NT2/D1 (cell line): ENCODE measurements at regions not wholly inside any gene's neighbourhood (a gene's known extent, or its start where the extent isn't known, plus 50 kb on each side); places are given as distances from the start of the nearest gene placed in this dataset.

Experiments
- DNase-seq: peaks from one replicate; pipeline ENCODE4 v3.0.0-alpha.2; 2011; ENCODE audit warnings: low read depth, low spot score
- H3K27me3 ChIP-seq: 2 replicates; pipeline ENCODE4 v1.6.0; 2011; ENCODE audit warnings: mild to moderate bottlenecking; ENCODE audit not compliant: insufficient read length, insufficient read depth
- H3K36me3 ChIP-seq: 2 replicates; pipeline ENCODE4 v1.6.1; 2011; ENCODE audit warnings: mild to moderate bottlenecking, low read length, mixed read lengths; ENCODE audit not compliant: insufficient read depth, insufficient read length
- H3K4me1 ChIP-seq: 2 replicates; pipeline ENCODE4 v1.5.1; 2011; ENCODE audit not compliant: insufficient read depth, insufficient read length
- H3K4me3 ChIP-seq: 2 replicates; pipeline ENCODE4 v1.5.1; 2011; ENCODE audit warnings: low read depth; ENCODE audit not compliant: insufficient read length
- H3K9ac ChIP-seq: 2 replicates; pipeline ENCODE4 v1.6.0; 2011; ENCODE audit warnings: low read depth; ENCODE audit not compliant: insufficient read length
- H3K9me3 ChIP-seq: 2 replicates; pipeline ENCODE4 v1.5.1; 2011; ENCODE audit warnings: mild to moderate bottlenecking, low read length; ENCODE audit not compliant: insufficient read depth
- SUZ12 ChIP-seq: IDR thresholded peaks from 2 replicates; pipeline ENCODE4 v1.6.1; 2011; ENCODE audit not compliant: insufficient read length, insufficient read depth; ENCODE audit errors: extremely low read depth
- YY1 ChIP-seq: IDR thresholded peaks from 2 replicates; pipeline ENCODE4 v1.6.1; 2011; ENCODE audit not compliant: insufficient read length, insufficient read depth
- ZNF274 ChIP-seq: IDR thresholded peaks from 2 replicates; pipeline ENCODE4 v1.6.1; 2011; ENCODE audit warnings: mild to moderate bottlenecking, low read depth, low read length

DNA sequence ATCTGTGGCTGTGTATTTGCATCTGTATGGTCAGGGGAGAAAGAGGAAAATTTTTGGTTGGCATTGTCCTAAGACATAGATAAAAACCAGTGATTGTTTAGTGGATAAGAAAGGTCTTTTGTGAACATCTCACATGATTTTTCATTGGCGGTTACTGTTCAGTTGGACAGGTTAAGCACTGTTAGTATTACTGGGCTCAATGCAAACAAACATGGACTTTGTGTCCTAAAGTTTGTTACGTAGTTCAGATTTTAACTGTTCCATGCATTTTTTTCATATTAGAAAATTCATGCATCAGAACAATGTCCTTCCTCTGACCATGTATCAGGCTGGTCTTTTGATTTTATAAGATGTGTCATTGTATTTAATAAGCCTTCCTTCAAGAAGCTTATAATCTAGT is 368.0 kb downstream of the MEIS1 start:
- no peak for DNase-seq
- H3K27me3 ChIP-seq = no peaks in the 10 kb centered on the region
- no peaks in the 10 kb centered on the region for H3K9me3 ChIP-seq
- H3K9ac ChIP-seq = no peak overlapping the region
- H3K4me1 ChIP-seq = no peaks in the 10 kb centered on the region
- TF ChIP-seq SUZ12 (no peak), ZNF274 (no peak), YY1 (no peak)
- no peaks in the 10 kb centered on the region for H3K36me3 ChIP-seq
- H3K4me3 ChIP-seq = no peak overlapping the region

DNA sequence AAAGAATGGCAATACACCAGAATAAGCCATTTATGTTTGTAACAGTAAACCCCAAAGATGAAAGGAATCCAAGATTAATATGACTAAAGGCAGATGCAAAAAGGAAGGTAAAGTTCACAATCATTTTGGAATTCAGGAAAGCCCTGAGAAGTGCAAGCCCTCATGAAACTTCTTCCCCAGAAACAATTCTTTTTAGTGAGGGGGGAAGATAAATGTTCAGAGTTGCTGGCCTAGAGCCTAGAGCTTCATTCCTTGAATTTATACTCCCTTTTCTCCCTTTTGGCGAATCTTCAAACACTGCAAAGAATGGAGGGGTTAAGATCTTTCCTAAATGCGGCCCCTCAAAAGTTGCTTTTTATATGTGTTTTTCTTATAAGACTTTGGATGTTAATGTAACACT is 368.8 kb downstream of the MEIS1 start:
- Histone ChIP-seq H3K9ac (no peak overlapping the region), H3K36me3 (no peaks in the 10 kb centered on the region), H3K27me3 (no peaks in the 10 kb centered on the region), H3K9me3 (no peaks in the 10 kb centered on the region), H3K4me3 (no peak overlapping the region), H3K4me1 (no peaks in the 10 kb centered on the region)
- TF ChIP-seq SUZ12 = no peak
- TF ChIP-seq ZNF274 = no peak
- no peak for TF ChIP-seq YY1
- DNase-seq = no peak

DNA sequence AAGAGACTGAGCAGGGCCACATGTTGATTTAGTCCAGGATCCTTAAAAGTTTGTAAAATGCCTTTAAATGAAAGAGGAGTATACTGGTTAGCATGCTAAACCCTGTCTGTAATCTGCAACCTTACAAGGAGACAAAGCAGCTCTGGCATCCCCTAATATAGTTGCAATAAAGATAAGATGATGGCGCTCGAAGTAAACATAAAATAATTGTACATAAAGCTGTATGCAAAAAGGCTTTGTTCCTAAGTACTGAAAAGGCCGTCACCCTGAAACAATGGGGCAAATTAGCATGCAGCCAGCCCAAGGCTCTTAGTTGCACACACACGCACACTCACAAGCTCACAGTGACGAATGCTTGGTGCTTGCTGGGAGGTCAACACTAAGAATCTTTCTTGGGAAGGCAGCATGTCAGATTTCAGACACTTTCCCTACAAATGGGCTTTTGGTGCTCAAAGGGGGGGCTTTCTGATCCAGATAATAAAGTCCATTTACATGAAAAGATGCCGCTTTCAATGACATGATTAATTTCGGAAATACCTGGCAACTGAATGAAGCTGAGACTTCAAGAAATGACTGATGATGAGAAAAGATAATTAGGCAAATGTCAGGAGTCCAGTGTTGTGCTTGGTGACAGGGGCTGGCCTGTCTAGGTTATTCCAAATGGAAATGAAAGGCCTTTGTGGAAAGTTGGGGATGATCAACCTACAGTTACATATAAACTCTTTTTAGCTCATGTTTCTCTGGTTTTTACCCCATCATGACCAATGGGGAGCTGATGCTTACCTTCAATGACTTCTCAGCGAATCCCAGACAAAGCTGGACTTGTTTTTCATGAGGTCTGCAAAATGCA is 370.3 kb downstream of the MEIS1 start:
- TF ChIP-seq SUZ12 = no peak
- TF ChIP-seq ZNF274 = no peak
- Histone ChIP-seq H3K27me3 (no peaks in the 10 kb centered on the region), H3K9ac (no peak overlapping the region), H3K4me3 (no peak overlapping the region), H3K4me1 (no peaks in the 10 kb centered on the region), H3K9me3 (no peaks in the 10 kb centered on the region), H3K36me3 (no peaks in the 10 kb centered on the region)
- DNase-seq = no peak

DNA sequence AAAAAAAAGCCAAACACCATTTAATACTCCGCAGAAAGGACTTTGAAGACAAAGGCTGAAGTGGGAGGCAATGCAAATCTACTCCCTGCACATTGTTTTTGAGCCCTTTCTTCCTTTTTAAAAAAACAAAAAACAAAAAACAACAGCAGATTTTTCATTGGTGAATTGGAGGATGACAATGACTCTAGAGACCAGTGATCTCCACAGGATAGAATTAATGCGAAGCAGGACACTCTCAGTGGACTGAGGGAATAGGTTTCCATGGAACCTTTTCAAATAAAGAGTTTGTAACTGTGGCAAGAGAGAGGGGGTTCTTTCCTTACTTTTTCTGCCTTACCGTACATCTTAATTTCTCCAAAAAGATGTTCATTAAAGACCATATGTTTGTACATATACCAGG is 371.0 kb downstream of the MEIS1 start:
- Histone ChIP-seq H3K9ac (no peak overlapping the region), H3K9me3 (no peaks in the 10 kb centered on the region), H3K36me3 (no peaks in the 10 kb centered on the region), H3K27me3 (no peaks in the 10 kb centered on the region), H3K4me3 (no peak overlapping the region), H3K4me1 (no peaks in the 10 kb centered on the region)
- no peak for DNase-seq
- no peak for TF ChIP-seq ZNF274
- no peak for TF ChIP-seq YY1
- no peak for TF ChIP-seq SUZ12

DNA sequence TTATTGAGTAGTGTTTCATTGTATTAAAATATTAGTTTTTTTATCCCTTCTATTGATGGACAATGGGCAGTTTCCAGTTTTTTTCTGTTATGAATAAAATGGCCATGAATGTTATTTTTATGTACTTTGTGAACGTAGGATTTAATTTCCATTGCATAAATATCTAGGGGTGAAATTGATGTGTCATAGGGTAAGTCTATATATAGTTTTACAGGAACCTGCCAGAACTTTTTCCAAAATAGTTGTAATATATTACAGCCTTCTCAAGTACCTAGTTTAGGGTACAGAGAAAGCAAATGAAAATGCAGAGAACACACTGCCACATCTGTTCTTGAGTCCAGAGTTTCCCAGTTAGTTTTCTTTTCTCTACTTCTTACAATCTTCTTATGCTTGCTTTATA is 378.6 kb downstream of the MEIS1 start:
- DNase-seq = no peak
- H3K4me1 ChIP-seq = no peaks in the 10 kb centered on the region
- H3K4me3 ChIP-seq = no peak overlapping the region
- no peak overlapping the region for H3K9ac ChIP-seq
- H3K27me3 ChIP-seq = no peaks in the 10 kb centered on the region
- no peak for TF ChIP-seq SUZ12
- no peak for TF ChIP-seq YY1
- no peak for TF ChIP-seq ZNF274
- no peaks in the 10 kb centered on the region for H3K36me3 ChIP-seq
- H3K9me3 ChIP-seq = peaks cover 5% of the 10 kb centered on the region

DNA sequence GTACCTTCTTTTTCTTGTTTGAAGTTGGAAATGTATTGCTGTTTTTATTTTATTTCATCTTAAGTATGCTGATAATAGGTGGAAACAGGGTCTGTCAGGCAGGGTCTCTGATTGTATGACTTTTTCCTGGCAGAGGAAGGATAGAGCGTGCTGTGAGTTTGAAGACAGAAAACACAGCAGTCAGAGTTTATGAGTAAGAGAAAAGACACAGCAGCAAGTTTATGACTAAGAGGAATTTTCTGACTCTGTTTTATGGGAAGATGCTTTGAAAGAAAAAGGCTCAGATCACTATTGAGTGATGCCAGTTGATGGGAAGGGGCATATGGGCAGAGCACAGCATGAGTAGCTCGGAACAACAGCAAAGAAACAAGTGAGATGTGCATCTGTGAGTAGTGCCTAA is 379.1 kb downstream of the MEIS1 start:
- Histone ChIP-seq H3K9ac (no peak overlapping the region), H3K27me3 (no peaks in the 10 kb centered on the region), H3K4me1 (no peaks in the 10 kb centered on the region), H3K9me3 (peaks cover 9% of the 10 kb centered on the region), H3K4me3 (no peak overlapping the region), H3K36me3 (no peaks in the 10 kb centered on the region)
- DNase-seq = no peak
- no peak for TF ChIP-seq SUZ12
- TF ChIP-seq YY1 = no peak
- no peak for TF ChIP-seq ZNF274

DNA sequence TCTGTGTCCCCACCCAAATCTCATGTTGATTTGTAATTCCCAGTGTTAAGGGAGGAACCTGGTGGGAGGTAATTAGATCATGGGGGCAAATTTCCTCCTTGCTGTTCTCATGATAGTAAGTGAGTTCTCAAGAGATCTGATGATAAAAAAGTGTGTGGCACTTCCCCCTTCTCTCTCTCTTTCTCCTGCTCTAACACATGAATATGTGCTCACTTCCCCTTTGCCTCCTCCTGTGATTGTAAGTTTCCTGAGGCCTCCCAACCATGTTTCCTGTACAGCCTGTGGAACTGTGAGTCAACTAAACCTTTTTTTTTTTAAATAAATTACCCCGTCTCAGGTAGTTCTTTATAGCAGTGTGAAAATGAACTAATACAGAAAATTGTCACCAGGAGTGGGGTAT is 380.0 kb downstream of the MEIS1 start:
- H3K4me3 ChIP-seq = no peak overlapping the region
- no peak for TF ChIP-seq YY1
- H3K27me3 ChIP-seq = no peaks in the 10 kb centered on the region
- H3K36me3 ChIP-seq = no peaks in the 10 kb centered on the region
- DNase-seq = no peak
- H3K9ac ChIP-seq = no peak overlapping the region
- peaks cover 9% of the 10 kb centered on the region for H3K9me3 ChIP-seq
- H3K4me1 ChIP-seq = no peaks in the 10 kb centered on the region

DNA sequence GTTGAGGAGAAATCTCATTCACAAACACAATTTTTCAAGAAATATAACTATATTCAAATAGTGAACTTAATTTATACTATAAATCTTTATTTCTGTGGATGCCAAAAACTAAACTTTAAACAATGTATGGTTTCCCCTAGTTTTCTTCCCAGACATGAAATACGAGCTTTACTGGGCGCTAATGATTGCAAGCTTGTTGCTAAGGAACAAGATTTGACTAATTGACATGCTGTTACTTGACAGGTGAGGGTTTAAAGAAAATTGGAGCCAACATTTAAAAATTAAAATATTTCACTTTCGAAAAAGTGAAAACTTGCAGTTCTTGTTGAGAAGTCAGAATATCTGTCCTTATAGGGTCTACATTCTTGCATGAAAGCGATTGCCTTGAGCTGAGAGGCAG is 381.0 kb downstream of the MEIS1 start:
- Histone ChIP-seq H3K4me1 (no peaks in the 10 kb centered on the region), H3K36me3 (no peaks in the 10 kb centered on the region), H3K27me3 (no peaks in the 10 kb centered on the region), H3K4me3 (no peak overlapping the region), H3K9ac (no peak overlapping the region), H3K9me3 (peaks cover 9% of the 10 kb centered on the region)
- TF ChIP-seq SUZ12 (no peak), YY1 (no peak), ZNF274 (no peak)
- no peak for DNase-seq
